22Rv1 (cell line): ENCODE measurements at regions not wholly inside any gene's neighbourhood (a gene's known extent, or its start where the extent isn't known, plus 50 kb on each side); places are given as distances from the start of the nearest gene placed in this dataset.

Experiments
- H3K27ac ChIP-seq: fragments of 450-650 bp; 2 replicates; pipeline ENCODE4 v1.5.1; 2017
- CTCF ChIP-seq: fragments of 450-650 bp; IDR thresholded peaks from 2 replicates; pipeline ENCODE4 v1.5.1; 2017; ENCODE audit warnings: mild to moderate bottlenecking
- ZFX ChIP-seq: fragments of 450-650 bp; IDR thresholded peaks from 2 replicates; pipeline ENCODE4 v1.6.1; 2017; ENCODE audit warnings: antibody characterized with exemption, borderline replicate concordance

DNA sequence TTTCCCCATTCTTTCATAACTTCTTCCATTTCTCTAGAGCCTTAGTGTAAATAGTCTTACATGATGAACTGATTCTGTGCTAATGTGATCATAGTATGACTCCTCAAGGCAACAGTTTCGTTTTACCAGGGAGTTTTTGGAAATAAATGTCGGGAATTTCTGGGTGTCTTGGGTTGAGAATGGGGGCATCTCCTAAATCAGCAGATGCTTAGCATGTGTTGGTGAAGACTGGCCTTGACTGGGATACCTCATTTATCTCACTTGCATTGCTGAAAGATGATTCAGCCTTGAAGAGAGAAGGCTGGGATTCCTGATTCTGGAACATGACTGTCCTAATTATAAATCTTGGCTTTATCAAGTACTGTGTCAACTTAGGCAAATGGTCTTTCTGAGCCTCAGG is 115.7 kb upstream of the C11orf87 start:
- no peak overlapping the region for H3K27ac ChIP-seq
- TF ChIP-seq CTCF (no peak), ZFX (no peak)

- no peak overlapping the region for H3K27ac ChIP-seq
- TF ChIP-seq ZFX (no peak), CTCF (no peak)
These were observed 114.6 kb upstream of the C11orf87 start for GRCh38 chr11:109307366-109307765.

DNA sequence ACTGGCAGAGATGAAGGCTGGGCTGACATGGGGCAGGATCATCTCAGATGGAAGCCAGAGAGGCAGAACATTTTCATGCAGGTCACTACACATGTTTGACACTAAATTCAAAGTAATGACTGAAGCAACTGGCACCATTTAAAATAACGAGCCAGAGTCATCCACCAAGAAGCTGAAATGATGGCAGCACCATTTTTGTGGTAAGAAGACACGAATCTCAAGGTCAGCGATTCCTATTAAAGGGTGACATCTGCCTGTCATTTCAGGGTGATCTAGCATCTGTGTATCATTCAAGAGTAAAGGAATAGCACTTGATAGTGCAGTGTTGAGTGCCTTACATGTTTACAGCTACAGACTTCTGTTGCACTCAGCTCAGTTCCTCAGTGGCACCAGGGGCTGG is 113.4 kb upstream of the C11orf87 start:
- no peak overlapping the region for H3K27ac ChIP-seq
- TF ChIP-seq ZFX = no peak
- TF ChIP-seq CTCF = no peak

DNA sequence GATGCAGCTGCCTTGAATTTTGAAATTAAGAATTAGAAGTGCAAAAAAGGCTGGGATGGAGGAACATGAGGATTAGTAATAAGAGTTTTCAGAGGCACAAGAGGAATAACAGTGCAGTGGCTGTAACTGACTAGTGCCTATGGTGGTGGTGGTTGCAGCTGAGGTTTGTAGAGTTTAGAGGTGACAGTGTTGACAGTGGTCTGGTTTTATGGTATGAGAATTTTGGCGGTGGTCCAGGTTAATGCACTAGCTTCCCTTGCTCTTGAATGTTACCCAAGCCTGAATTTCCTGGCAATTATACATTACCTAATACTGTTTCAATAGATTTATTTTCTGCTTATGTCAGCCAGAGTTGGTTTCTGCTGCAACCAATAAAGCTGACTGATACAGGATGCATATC is 112.8 kb upstream of the C11orf87 start:
- TF ChIP-seq CTCF (no peak), ZFX (no peak)
- no peak overlapping the region for H3K27ac ChIP-seq

DNA sequence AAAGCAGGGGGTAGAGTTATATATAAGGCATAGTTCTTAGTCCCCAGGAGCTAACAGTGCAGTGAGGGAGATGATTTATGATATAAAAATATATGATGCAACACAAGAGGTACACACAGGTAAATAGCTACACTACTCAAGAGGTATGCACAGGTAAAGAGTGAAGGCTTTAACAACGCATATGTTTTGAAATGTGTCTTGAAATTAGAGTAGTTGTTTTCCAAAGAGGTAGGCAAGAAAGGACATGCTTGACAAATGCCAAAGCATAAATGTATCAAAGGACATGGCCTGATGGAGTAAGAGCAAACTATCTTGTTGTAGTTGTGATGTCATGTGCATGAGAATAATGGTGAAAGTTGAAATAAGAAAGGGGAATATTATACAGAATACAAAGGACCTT is 104.3 kb upstream of the C11orf87 start:
- H3K27ac ChIP-seq = no peak overlapping the region
- TF ChIP-seq CTCF (no peak), ZFX (no peak)

- TF ChIP-seq ZFX (no peak), CTCF (no peak)
- H3K27ac ChIP-seq = no peak overlapping the region
These were observed 101.4 kb upstream of the C11orf87 start for GRCh38 chr11:109320595-109320994.

- TF ChIP-seq CTCF (no peak), ZFX (no peak)
- no peak overlapping the region for H3K27ac ChIP-seq
These were observed 95.2 kb upstream of the C11orf87 start for GRCh38 chr11:109326781-109327180.
